ENCODE measurements at regions not wholly inside any gene's neighbourhood (a gene's known extent, or its start where the extent isn't known, plus 50 kb on each side); places are given as distances from the start of the nearest gene placed in this dataset.

- H3K79me2 ChIP-seq (ENCODE audit: control insufficient read depth, insufficient read depth, low read length): no peaks in the 10 kb centered on the region
- no peak overlapping the region for H2AFZ ChIP-seq (ENCODE audit: control insufficient read depth, low read depth, low read length)
- FAIRE-seq (no peak), DNase-seq (ENCODE audit: low read depth, low spot score) (no peak), ATAC-seq (peak; percentile 22)
- POLR2A ChIA-PET: interaction anchor here (1.0 kb wide), 1 partner anchor 181 kb away, joined by 3 read pairs; no protein-coding TSS in a partner anchor
- H3K4me2 ChIP-seq (ENCODE audit: control insufficient read depth, insufficient read depth): peak overlapping the region; percentile 45
- in situ Hi-C loops (cut with MboI): loop anchor here (25.0 kb wide), 2 partner anchors 616 to 866 kb away; partner anchors contain the start of gene USP25
- no peak overlapping the region for H3K9ac ChIP-seq (ENCODE audit: control insufficient read depth, insufficient read depth, low read length)
- BruUV-seq (replicated peaks): no TSS peak
- H3K4me3 ChIP-seq: peak overlapping the region; percentile 12; the same call in 1 of the 2 replicates
- no peaks in the 10 kb centered on the region for H3K36me3 ChIP-seq (ENCODE audit: control insufficient read depth in 2 of 2, insufficient read depth in 2 of 2, low read length in 1 of 2)
- CTCF ChIA-PET: no interaction called here
- no peaks in the 10 kb centered on the region for H4K20me1 ChIP-seq (ENCODE audit: control insufficient read depth, insufficient read depth)
- RAD21 ChIA-PET (ENCODE audit: unreplicated experiment): interaction anchor here (0.8 to 2.5 kb wide), 2 partner anchors 14 to 186 kb away, joined by 3 to 7 read pairs; no protein-coding TSS in a partner anchor
- no peak for TF ChIP-seq KLF5 (IDR thresholded peaks at IDR 0.05; ENCODE audit: partially characterized antibody)
- SMC1A ChIA-PET (ENCODE audit: uncharacterized antibody, unreplicated experiment): interaction anchor here (0.9 to 3.4 kb wide), 3 partner anchors 10 to 188 kb away, joined by 3 to 10 read pairs (median 4); no protein-coding TSS in a partner anchor
- WGBS (ENCODE audit: insufficient coverage, insufficient replicate concordance, low lambda C conversion rate, missing lambda C conversion rate): 39% methylated on average over 2 of the region's 2 CpGs
- 0 out of 2 replicates have a peak overlapping the region, but pooled peaks have one; percentile 4 for H3K27ac ChIP-seq (ENCODE audit: control insufficient read depth, insufficient read depth)
- no peaks in the 10 kb centered on the region for H3K27me3 ChIP-seq (replicated peaks in 1 of 2; ENCODE audit: control insufficient read depth in 2 of 2, insufficient read depth in 2 of 2, low read length in 1 of 2)
- no peaks in the 10 kb centered on the region for H3K9me3 ChIP-seq (replicated peaks; ENCODE audit: control insufficient read depth, insufficient read depth, low read length)
- intact Hi-C loops (cut with micrococcal nuclease; ENCODE audit: unreplicated experiment): loop anchor here (10.0 kb wide), 1 partner anchor 326 kb away; the partner anchor contains the start of gene SAMSN1
- H3K4me1 ChIP-seq (ENCODE audit: control insufficient read depth, insufficient read depth, low read length): peaks cover 27% of the 10 kb centered on the region
Measured at GRCh38 chr21:14870853-14871149, 194.0 kb downstream of the NRIP1 start.

- ChIA-PET CTCF (interaction anchor here (1.7 kb wide), 1 partner anchor 615 kb away, joined by 7 read pairs; no protein-coding TSS in a partner anchor), SMC1A (ENCODE audit: uncharacterized antibody, unreplicated experiment) (interaction anchor here (0.9 to 3.4 kb wide), 5 partner anchors 11 to 608 kb away, joined by 3 to 10 read pairs (median 3); no protein-coding TSS in a partner anchor), RAD21 (ENCODE audit: unreplicated experiment) (interaction anchor here (0.8 to 2.5 kb wide), 3 partner anchors 13 to 187 kb away, joined by 3 to 7 read pairs (median 5); no protein-coding TSS in a partner anchor), POLR2A (interaction anchor here (0.6 to 1.0 kb wide), 2 partner anchors 182 to 196 kb away, joined by 3 read pairs; no protein-coding TSS in a partner anchor)
- no peaks in the 10 kb centered on the region for H4K20me1 ChIP-seq (ENCODE audit: control insufficient read depth, insufficient read depth)
- no peaks in the 10 kb centered on the region for H3K36me3 ChIP-seq (ENCODE audit: control insufficient read depth in 2 of 2, insufficient read depth in 2 of 2, low read length in 1 of 2)
- 19% methylated on average over 5 of the region's 5 CpGs for WGBS (ENCODE audit: insufficient coverage, insufficient replicate concordance, low lambda C conversion rate, missing lambda C conversion rate)
- in situ Hi-C loops (cut with MboI): loop anchor here (25.0 kb wide), 2 partner anchors 617 to 867 kb away; partner anchors contain the start of gene USP25
- H3K9me3 ChIP-seq (replicated peaks; ENCODE audit: control insufficient read depth, insufficient read depth, low read length): no peaks in the 10 kb centered on the region
- intact Hi-C loops (cut with micrococcal nuclease; ENCODE audit: unreplicated experiment): loop anchor here (2.0 to 10.0 kb wide), 3 partner anchors 193 to 615 kb away; partner anchors contain the start of gene SAMSN1
- peaks cover 24% of the 10 kb centered on the region for H3K4me1 ChIP-seq (ENCODE audit: control insufficient read depth, insufficient read depth, low read length)
- BruUV-seq (replicated peaks): no TSS peak
- no peaks in the 10 kb centered on the region for H3K79me2 ChIP-seq (ENCODE audit: control insufficient read depth, insufficient read depth, low read length)
- peak; percentile 73 for ATAC-seq
- DNase-seq (ENCODE audit: low read depth, low spot score): no peak
- H3K9ac ChIP-seq (ENCODE audit: control insufficient read depth, insufficient read depth, low read length): no peak overlapping the region
- H3K4me2 ChIP-seq (ENCODE audit: control insufficient read depth, insufficient read depth): peak overlapping the region; percentile 72
- no peak overlapping the region for H2AFZ ChIP-seq (ENCODE audit: control insufficient read depth, low read depth, low read length)
- H3K27ac ChIP-seq (ENCODE audit: control insufficient read depth, insufficient read depth): 0 out of 2 replicates have a peak overlapping the region, but pooled peaks have one; percentile 4
- peak; percentile 68 for FAIRE-seq
- peak overlapping the region; percentile 12; the same call in 1 of the 2 replicates for H3K4me3 ChIP-seq
- no peaks in the 10 kb centered on the region for H3K27me3 ChIP-seq (replicated peaks in 1 of 2; ENCODE audit: control insufficient read depth in 2 of 2, insufficient read depth in 2 of 2, low read length in 1 of 2)
- 0 out of 2 replicates have a peak, but pooled peaks have one; percentile 19 for TF ChIP-seq ZNF384 (IDR thresholded peaks at IDR 0.05; ENCODE audit: borderline replicate concordance, low read depth, low read length)
- TF ChIP-seq FOXK2 (IDR thresholded peaks at IDR 0.05): no peak
- TF ChIP-seq ATF2 (IDR thresholded peaks at IDR 0.05; ENCODE audit: low read length): peak; percentile 36; the same call in 1 of the 2 replicates
- no peak; the same call in 1 of the 2 replicates for TF ChIP-seq BMI1 (IDR thresholded peaks at IDR 0.05; ENCODE audit: borderline replicate concordance)
- TF ChIP-seq FOXM1 (IDR thresholded peaks at IDR 0.05; ENCODE audit: low read depth, low read length): peak; percentile 46; the same call in 1 of the 2 replicates
- TF ChIP-seq ZNF622 (IDR thresholded peaks at IDR 0.05): no peak
- TF ChIP-seq IKZF2 (IDR thresholded peaks at IDR 0.05): peak; percentile 6 to 23; a peak in 1 of 4 replicates
- TF ChIP-seq KAT2A (conservative IDR thresholded peaks at IDR 0.05; ENCODE audit: control insufficient read depth, low read depth, low read length): no peak
- TF ChIP-seq RCOR1 (conservative IDR thresholded peaks at IDR 0.05; ENCODE audit: low read depth, low read length): no peak
- peak; percentile 46 for TF ChIP-seq MTA2 (IDR thresholded peaks at IDR 0.05; ENCODE audit: low read depth)
- TF ChIP-seq POLR2AphosphoS5 (IDR thresholded peaks at IDR 0.05; ENCODE audit: low read length): no peak
- peak; percentile 76; the same call in 1 of the 2 replicates for TF ChIP-seq MEF2A (IDR thresholded peaks at IDR 0.05; ENCODE audit: insufficient read depth, low read depth, low read length)
- TF ChIP-seq GABPA (IDR thresholded peaks at IDR 0.05; ENCODE audit: low read depth): 0 out of 2 replicates have a peak, but pooled peaks have one; percentile 20
- TF ChIP-seq KDM1A (IDR thresholded peaks at IDR 0.05; ENCODE audit: borderline replicate concordance): no peak
Measured at GRCh38 chr21:14869984-14870852, 194.6 kb downstream of the NRIP1 start.
